HUDEP-2 (cell line): ENCODE measurements at regions not wholly inside any gene's neighbourhood (a gene's known extent, or its start where the extent isn't known, plus 50 kb on each side); places are given as distances from the start of the nearest gene placed in this dataset.
"Not testable (repeated sequence)": the region's sequence is repeated elsewhere in the genome, so short reads cannot be mapped to it uniquely, and the experiment has no call there.

ENCODE experiments used
- DNase-seq, 76 experiments: peaks; one replicate each; lab custom pipeline; 2025; ENCODE audit not compliant: unreplicated experiment in 76 of 76; lab: John Stamatoyannopoulos, UW

DNA sequence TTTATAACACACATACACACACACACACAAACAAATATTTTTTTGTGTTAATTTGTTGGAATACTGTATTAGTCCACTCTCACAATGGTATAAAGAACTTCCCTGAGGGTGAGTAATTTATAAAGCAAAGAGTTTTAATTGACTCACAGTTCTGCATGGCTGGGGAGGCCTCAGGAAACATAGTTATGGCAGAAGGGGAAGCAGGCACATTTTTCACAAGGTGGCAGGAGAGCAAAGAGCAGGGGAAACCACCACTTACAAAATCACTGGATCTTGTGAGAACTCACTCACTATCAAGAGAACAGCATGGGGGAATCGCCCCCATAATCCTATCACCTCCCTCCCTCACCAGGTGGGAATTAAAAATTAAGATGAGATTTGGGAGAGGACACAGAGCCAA lies 205.4 kb upstream of the PTPRD start:
- no peak for DNase-seq

DNA sequence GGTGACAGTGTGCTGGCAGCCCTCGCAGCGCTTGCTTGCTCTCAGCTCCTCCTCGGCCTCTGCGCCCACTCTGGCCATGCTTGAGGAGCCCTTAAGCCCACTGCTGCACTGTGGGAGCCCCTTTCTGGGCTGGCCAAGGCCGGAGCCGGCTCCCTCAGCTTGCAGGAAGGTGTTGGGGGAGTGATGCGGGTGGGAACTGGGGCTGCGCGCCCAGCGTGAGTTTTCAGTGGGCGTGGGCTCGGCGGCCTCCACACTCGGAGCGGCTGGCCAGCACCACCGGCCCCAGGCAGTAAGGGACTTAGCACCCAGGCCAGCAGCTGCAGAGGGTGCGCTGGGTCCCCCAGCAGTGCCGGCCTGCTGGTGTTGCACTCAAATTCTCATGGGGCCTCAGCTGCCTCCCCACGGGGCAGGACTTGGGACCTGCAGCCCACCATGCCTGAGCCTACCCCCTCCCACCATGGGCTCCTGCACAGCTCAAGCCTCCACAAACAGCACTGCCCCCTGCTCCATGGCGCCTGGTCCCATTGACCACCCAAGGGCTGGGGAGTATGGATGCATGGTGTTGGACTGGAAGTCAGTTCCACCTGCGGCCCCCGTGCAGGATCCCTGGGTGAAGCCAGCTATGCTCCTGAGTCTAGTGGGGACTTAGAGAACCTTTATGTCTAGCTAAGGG lies 223.1 kb upstream of the PTPRD start:
- no peak for DNase-seq

DNA sequence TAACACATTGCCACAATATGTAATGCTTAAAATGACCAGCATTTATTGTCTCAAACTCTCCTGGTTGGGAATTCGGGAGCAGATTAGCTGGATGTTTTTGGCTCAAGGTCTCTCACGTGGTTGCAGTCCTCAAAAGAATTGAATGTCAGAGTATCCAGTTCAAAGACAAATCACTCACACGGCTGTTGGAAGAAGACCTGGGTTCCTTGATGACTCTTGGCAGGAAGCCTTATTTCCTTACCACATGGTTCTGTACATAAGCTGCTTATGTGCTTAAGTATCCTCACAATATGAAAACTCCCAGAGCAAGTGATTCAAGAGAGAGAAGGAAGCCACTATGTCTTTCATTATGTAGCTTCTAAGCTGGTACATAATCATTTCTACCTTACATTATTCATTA lies 230.3 kb upstream of the PTPRD start:
- DNase-seq = no peak

DNA sequence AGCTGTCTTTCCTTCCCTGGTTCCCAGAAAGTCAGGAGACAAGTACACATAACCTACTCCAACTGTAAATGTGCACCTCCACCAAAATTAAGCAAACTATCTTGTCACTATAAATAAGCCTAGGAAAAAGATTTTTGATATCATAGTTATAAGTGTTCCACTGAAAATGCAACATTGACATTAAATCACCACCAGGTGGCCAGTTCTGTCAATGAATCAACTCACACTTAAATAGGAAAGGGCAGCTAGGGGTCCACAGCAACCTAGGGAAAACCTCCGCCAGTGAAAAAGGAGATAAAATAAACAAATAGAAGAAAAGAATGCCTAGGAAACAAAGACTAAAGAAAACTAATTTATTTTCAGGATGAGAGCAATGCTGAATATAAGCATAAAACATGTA lies 243.0 kb upstream of the PTPRD start:
- no peak for DNase-seq

DNA sequence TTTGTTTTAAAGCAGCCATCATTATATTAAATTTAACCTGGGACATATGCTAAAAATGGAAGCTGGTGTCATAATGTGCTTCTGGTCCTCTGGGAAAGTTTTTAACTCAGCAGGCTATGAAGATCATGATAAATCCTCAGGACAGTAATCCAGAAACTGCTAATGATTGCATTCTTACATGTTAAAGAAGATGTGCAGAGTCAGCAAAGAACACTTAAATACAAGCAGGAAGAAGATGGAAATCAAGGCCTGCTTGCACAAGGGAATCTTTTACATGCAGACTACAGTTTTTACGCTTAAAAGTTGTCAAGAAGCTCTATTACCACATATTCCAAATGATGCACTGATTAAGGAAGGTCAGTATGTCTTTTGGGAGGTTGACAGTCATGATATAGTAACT lies 246.0 kb upstream of the PTPRD start:
- DNase-seq = no peak

DNA sequence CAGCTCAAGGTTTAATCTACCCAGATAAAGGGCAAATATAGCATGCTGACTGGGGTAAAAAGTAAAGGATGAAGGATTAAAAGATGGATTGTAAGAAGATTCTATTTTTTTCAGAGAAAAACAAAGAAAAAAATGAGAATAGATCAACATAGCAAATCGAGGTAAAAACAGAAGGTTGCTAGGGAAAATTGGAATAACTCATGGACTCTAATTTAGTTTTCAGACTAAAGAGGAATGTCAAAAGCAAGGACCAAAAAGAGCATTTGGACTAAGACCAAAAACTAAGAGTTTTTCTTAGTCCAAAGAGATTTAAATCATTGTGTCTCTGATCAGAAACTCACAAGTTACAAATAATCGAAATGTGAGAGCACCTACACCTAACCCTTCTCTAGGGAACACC lies 250.7 kb upstream of the PTPRD start:
- no peak for DNase-seq

DNA sequence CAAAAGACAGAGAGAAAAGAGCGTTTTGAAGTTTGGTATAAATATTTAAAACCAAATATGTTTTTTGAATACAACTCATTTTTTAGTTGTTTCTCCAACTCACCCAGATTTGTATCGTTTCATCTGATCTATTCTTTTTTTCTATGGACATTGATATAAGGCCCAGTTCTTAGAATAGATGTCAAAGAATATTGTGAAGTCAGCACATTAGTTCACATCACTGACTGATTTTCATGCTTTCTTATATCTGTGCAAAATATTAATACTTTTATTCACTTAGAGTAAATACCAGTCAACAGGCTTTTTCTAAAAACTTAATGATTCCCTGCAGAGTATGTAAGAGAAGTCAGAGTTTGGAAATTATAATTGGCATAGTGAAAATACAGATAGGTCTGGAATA lies 254.4 kb upstream of the PTPRD start:
- DNase-seq = no peak

DNA sequence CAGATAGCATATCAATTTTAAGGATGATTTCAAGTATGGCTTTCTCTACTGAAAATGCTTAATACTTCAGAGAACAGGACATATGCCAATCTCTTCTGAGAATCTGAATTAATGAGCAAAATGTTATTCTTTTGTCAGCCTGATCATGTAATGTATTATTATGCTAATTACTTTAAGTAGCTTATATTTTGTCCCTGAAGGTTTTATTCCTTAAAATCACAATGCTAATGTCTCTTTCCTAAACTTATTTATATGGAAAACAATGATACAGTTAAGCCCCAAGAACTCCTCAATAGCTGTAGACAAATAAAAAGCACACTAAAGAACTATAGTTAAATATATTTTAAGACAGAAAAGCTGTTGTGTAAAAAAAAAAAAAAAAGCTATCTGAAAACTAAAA lies 256.9 kb upstream of the PTPRD start:
- no peak for DNase-seq

DNA sequence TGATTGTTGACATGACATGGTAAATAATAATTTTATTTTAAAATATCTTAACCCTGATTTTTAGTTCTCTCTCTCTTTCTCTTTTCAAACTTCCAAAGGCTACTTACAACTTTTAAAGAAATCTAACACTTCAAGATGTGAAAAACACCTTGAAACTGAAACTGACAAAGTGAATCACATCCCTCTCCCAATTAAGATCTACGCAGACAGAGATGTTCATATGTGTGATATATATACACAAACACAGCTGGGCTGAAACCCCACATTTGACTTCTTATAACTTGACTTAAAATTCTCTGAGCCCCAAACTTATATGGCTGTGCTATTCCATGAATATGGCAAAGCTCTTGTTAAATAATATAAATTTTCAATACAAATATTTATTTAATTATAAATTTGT lies 261.2 kb upstream of the PTPRD start:
- no peak for DNase-seq

DNA sequence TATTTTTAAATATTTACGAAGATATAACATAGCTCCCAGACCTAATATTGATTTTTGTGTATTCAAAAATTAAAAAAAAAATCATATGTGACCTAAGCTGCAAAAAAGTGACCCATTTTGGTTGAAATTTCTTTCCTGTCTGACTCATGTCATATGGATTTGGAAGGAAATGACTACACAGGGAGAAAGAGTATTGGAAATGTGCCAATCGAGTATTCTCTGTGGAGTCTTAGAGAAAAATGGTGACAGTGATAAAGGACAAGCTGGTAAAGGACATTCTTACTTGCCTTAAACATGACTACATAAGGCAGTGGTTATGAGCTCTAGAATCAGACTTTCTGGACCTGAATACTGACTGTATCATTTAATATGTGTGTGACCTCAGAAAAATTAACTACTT lies 262.9 kb upstream of the PTPRD start:
- DNase-seq = no peak

DNA sequence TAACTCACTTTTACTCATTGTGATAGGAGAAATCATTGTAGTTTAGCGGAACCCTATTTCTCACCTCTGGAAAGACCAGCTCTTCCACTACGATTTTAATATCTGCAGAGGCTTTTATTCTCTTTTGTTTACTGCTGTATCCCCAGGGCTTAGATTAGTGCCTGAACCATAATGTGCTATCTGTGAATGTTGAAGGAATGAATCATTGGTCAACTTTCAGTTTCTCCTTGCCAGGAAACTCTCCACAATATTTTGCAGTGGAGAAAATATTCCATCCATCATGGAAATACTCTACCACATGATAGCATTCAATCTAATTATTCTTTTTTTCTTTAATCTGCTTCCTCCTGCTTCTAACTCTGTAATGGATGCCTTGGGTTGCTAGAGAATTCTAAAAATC lies 263.5 kb upstream of the PTPRD start:
- DNase-seq = no peak

DNA sequence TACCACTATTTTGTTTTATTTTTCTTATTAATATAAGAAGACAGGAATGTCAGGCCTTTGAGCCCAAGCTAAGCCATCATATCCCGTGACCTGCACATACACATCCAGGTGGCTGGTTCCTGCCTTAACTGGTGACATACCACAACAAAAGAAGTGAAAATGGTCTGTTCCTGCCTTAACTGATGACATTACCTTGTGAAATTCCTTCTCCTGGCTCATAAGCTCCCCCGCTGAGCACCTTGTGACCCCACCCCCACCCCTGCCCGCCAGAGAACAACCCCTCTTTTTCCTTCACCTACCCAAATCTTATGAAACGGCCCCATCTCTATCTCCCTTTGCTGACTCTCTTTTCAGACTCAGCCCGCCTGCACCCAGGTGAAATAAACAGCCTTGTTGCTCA lies 277.5 kb upstream of the PTPRD start:
- not testable (repeated sequence) for DNase-seq

DNA sequence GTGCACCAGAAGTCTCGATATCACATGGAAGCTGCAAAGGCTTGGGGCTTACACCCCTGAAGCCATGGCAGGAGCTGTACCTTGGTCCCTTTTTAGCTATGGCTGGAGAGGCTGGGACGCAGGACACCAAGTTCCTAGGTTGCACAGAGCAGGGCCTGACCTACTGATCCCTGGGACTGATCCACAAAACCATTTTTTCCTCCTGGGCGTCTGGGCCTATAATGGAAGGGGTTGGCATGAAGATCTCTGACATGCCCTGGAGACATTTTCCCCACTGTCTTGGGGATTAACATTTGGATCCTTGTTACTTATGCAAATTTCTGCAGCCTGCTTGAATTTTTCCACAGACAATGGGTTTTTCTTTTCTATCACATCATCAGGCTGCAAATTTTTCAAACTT lies 286.7 kb upstream of the PTPRD start:
- DNase-seq = no peak

DNA sequence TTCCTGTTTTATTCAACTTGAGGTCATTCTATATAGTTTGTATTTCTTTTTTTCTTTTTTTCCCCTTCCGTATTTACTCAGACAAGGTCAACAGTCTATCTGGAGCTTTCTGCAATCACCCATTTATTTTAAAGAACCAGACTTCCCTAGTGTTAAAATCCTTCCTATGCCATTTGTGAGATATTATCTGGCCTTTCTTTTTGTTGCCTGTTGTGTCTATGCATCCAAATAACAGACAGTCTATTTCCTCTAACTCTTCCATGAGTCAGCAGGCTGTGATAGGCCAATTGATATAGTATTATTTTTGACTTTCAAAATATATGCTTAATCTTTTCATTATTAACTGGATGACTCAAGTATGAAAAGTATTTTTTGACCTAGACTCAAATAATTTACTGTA lies 291.2 kb upstream of the PTPRD start:
- DNase-seq = no peak

DNA sequence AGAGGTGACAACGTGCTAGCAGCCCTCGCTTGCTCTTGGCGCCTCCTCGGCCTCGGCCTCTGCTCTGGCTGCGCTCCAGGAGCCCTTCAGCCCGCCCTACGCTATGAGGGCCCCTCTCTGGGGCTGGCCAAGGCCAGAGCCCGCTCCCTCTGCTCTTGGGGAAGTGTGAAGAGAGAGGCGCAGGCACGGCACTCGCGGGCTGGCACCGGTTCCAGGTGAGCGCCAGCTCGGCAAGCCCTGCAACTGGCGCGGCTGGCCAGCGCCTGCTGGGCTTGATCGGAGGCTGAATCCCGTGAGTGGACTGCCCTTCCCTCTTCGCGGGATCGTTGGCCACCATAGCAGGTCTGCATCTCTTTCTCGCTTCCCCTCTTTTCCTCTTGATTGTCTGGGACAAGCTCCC lies 298.0 kb upstream of the PTPRD start:
- no peak for DNase-seq

DNA sequence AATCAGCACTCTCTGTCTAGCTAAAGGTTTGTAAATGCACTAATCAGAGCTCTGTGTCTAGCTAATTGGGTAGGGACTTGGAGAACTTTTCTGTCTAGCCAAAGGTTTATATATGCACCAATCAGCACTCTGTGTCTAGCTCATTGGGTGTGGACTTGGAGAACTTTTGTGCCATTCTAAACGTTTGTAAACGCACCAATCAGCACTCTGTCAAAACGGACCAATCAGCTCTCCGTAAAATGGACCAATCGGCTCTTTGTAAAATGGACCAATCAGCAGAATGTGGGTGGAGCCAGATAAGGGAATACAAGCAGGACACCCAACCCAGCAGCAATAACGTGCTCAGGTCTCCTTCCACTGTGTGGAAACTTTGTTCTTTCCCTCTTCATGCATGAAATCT lies 298.6 kb upstream of the PTPRD start:
- no peak for DNase-seq

DNA sequence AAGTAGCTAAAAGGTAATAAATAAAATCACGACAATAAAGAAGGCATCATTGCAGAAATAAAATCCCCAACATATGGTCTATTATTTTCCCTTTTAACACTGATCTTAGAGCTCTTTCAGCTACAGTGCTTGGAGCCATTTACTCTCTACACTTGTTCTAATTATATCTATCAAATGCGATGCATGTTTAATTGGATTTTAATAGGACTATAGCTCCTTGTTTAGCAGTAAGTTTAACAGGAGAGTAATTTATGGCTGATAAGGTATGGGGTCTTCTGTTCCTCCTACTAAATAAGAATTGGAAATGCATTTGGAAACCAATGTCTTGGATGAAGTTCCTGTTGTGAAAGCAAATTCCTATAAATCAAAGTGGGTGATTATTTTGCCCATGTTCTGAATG lies 304.2 kb upstream of the PTPRD start:
- no peak for DNase-seq

DNA sequence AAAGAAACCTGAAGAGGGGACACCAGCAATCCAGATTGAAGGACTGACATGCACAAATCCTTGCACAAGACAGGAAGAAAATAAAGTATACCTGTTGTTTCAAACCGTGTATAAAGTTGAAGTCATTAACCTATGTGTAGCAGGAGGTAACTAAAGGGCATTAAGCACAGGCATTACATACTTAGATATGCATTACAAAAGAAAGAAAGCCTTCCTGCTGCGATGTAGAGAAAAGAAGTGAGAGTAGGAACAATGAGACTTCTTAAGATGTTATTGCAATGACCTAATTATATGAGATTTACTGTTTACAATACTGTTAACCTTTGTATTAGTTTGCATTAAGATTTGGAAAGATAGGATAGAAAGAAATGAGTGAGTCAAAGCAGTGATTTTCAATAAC lies 308.9 kb upstream of the PTPRD start:
- DNase-seq = no peak

DNA sequence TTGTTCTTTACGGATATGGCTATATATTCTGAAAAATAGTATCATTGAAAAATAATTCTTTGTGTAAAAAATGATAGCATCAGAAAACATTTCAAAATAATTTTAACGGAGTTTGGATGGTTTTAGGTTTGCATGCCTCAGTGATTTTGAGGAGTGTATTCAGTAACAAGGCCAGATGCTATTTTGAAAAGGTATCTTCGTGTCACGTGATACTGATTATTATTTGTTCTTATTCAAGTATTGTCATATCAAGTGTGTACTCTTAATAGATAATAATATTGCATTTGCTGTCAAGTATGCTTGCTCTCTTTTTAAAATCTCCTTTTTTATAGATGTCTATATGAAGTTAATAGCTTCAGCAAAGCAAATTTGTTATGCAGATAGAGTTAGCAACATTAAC lies 313.1 kb upstream of the PTPRD start:
- DNase-seq = no peak

DNA sequence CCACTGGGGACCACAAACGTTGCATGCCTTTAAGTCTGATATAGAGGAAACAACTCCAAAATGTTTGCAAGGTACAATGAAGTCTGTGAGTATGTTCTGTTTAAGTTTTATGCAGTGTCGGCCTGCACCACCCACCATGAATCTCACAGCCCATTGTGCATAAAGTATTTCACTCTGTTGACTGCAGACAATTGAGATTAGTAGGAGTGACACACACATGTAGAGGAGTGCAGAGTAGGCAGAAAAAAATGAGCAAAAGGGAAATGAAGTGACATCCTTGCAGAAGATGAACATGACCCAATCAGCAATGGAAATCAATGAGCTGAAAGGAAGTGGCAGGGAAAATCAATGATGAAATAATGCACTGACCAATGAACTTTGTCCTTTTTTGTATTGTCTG lies 315.6 kb upstream of the PTPRD start:
- DNase-seq = no peak

DNA sequence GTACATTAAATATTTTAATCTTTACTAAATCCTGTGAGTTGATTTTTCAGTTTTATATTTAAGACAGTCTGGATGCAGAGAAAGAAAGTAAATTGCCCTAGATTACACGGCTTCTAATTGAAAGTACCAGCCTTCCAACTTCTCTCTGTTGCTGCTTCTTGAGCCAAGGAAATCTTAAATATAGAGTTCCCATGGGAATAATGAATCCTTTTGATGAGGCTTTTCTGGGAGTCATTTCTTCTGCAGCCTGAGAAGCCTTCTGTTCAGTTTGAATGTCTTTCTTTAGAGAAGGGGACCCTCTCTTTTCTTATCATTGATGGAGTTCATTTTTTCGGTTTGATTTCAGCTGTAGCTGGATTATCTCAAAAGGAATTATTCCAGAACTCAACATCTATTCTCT lies 317.3 kb upstream of the PTPRD start:
- DNase-seq = no peak

DNA sequence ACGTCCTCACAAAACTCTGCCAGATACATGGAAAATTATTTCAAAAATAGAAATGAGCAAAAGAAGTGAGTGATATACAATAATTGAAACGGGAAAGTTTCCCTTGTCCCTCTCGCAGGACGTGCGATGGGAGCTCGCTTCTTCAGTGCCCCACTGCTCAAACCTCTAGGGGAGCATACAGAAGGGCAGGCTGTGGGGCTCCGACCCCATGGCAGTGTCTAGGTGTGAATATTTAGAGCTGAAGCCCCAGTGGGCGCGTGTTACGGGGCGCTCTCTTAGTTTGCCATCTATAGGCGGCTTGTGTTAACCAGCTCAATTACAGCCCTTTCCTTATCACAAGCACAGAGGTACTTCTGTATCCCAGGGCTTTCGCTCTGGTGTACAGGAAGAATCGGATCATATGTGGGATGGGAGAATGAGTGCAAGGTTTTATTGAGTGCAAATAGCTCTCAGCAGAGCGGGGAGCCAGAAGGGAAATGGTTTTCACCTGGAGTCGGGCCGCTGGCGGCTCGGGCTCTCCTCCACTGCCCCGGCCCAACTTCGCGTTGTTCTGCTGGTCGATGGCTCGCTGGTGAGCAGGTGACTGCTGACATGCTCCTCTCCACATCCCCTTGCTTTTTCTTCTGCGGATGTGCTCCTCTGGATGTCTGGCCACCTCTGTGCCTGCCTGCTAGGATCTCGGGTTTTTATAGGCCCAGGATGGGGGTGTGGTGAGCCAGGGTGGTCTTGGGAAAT lies 334.0 kb upstream of the PTPRD start:
- DNase-seq = no peak

DNA sequence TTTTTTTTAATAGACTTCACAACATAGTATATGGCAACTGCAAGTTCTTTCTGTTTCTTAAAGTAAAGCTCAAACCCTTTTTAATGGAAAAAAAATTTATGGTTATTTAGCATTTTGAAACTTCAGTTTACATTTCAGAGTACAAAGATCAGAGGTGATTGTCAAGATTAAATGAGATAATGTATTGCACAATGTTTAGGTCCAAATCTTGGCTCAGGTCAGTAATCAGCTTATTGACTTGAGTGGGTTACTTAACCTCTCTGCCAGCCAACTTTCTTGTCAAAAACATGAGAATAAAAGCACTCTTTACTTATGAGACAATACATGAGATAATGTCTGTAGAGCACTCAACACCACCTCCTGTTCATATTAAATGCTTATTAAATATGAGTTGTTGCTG lies 345.1 kb upstream of the PTPRD start:
- no peak for DNase-seq
